ENCODE measurements at regions not wholly inside any gene's neighbourhood (a gene's known extent, or its start where the extent isn't known, plus 50 kb on each side); places are given as distances from the start of the nearest gene placed in this dataset.

GRCh38 chr14:71486279-71486678 is 445.9 kb upstream of the RGS6 start:
- no peak for TF ChIP-seq CTCF (IDR thresholded peaks at IDR 0.05)
- TF ChIP-seq EP300 (IDR thresholded peaks at IDR 0.05), result no peak
